Stimulated activated CD8-positive, alpha-beta memory T cell treated with anti-CD3 and anti-CD28 coated beads, Interleukin-7, amount 100 ng/mL, for 24 hours (primary cell): ENCODE measurements at regions not wholly inside any gene's neighbourhood (a gene's known extent, or its start where the extent isn't known, plus 50 kb on each side); places are given as distances from the start of the nearest gene placed in this dataset.
"Not testable (repeated sequence)": the region's sequence is repeated elsewhere in the genome, so short reads cannot be mapped to it uniquely, and the experiment has no call there.

Experiments
- DNase-seq: peaks from one replicate; pipeline ENCODE4 v3.0.0-alpha.2; 2020; ENCODE audit warnings: low read depth

DNA sequence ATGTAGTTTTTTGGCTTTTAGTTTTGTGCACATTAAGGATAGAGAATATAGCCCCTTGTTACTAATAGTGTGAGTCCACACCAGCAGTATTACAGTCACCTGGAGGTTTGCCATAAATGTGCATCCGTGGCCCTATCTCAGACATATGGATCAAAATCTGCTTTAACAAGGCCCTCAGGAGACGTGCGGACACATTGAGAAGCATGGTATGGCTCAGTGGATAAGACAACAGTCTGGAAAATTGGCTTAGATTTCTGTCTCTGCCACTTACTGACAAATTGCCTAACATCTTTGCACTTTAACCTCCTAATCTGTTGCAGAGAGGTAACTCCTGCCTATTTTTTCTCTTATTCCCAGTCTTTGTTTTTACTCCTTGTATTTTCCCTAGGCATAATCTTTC is 307.2 kb upstream of the DLGAP1 start:
- no peak for DNase-seq

DNA sequence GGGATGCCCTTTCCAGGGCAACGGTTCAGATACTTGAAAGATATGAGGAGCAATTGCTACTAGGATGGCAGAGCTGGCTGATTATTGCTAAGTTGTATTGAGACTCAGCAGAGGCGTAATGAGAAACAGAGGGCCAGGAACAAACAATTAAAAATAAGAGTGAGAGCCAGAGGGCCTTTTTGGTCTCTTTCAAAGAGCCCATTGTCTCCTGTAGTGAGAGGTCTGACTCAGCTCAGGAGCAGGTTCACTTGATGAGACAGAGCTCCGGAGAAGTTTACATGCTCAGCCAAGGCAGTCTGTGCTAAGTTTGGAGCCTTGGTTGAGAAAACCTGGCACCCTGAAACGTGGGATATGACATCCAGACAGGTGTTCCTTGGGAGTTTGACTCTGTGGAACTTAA is 303.9 kb upstream of the DLGAP1 start:
- no peak for DNase-seq

DNA sequence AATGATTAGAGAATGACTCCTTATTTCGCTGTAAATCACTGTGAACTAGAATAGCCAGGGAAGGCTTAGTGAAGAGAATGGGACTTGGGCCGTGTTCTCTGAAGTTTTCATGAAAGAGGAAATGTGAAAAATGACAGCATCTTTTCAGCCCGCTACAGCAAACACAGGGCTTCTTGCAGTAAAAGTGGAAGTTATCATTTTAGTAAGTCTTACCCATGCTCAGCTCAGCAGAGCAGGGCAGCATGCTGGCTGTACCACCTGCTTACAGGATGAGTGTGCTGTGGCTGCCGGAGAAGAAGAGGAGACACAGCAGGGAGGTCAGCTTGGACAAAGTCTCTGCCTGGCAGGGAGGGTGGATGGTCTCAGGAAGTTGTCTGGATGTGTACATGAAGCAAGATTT is 300.7 kb upstream of the DLGAP1 start:
- no peak for DNase-seq

DNA sequence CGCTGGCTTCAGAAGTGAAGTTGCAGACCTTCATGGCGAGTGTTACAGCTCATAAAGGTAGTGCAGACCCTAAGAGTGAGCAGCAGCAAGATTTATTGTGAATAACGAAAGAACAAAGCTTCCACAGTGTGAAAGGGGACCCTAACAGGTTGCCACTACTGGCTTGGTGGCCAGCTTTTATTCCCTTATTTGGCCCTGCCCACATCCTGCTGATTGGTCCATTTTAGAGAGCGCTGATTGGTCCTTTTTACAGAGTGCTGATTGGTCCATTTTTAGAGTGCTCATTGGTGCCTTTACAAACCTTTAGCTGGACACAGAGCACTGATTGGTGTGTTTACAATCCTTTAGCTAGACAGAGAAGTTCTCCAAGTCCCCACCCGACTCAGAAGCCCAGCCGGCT is 298.0 kb upstream of the DLGAP1 start:
- not testable (repeated sequence) for DNase-seq

DNA sequence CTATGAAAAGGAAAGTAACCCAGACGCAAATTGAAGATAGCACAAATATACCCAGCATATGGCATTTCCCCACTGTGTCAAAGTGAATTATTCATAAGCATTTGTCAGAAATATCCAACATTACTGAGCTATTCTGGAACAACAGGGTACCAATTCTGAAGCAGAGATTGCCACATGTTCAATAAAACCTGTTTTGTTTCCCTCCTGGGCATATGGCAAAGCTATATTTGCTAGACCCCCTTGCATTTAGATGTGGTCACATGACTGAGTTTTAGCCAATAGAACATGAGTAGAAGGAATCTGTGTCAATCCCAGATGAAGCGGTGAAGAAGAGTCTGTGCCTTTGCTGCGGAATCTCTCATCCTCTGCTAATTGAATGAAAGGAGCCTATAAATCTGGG is 296.4 kb upstream of the DLGAP1 start:
- no peak for DNase-seq

DNA sequence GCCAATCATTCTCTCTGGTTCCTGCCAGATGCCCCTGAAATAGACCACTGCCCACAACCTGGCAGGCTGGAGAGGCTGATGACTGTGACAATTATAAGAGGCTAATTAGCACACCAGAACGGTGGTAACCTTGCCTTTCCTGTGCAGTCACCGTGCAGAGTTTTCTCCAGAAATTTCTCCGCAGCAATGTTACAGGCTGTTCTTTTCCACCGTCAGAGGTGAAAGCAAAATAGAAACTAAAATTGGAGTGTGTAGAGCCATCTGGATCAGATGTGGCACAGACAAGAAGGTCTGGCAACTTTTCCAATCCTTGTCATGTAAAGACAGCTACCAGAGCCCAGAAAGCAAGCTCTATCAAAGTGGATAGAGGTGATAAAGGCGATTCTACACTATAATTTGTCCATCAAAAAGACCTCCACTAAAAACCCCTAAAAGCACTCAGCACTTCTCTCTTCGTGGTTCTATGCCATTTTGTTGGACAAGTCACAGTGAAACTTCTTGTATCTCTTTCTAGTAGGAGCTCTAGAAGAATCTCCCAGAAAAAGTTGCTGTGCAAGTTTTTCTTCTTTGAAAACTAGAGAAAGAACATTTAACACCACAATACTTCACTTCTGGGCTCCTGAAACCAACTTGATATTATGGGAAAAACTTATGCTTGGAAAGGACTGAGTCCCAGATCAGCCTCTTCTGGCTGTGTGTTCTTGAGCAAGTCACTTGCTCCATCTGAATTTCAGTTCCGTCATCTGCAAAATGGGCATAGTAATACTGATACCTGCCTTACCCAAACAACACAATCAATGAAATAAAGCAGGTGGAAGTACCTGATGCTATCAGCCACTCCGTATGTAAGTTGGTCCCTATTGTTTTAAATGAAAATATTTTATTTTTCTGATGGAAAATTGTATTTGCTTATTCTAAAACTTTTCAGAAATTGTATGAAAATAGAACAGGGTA is 295.6 kb upstream of the DLGAP1 start:
- DNase-seq = no peak

DNA sequence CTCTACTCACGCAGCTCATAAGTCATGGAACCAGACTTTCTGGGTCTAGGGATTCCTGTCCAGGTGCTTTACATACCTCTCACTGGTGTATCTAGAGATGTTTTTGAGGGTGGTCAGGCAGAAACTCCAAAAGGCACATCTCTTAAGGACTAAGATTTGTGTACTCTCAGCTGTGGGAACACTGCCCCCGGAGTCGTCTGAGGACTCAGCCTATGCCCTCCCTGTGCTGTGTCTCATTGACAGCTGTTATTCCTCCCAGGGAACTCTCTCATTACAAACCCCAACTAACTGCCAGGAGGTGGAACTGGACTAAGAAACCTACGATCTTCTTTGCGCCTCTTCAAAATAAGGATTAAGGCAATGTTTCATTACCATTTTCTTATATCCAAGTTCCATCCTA is 293.9 kb upstream of the DLGAP1 start:
- no peak for DNase-seq

DNA sequence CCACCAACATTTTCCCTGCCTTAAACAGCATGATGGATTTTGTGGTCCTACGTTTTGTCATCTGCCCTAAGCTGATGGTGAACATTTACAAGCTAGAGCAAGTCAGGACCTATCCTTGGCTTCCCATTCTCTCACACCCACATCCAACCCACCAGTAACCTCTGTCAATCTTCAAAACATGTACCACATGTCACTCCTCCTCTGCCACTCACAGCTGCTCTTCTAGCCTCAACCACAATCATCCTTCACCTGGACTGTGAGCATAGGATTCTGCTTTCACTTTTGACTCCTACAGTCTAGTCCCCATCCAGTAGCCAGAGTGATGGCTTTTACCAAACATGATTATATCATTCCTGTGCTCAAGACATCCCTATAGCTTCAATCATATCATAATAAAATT is 279.8 kb upstream of the DLGAP1 start:
- no peak for DNase-seq

DNA sequence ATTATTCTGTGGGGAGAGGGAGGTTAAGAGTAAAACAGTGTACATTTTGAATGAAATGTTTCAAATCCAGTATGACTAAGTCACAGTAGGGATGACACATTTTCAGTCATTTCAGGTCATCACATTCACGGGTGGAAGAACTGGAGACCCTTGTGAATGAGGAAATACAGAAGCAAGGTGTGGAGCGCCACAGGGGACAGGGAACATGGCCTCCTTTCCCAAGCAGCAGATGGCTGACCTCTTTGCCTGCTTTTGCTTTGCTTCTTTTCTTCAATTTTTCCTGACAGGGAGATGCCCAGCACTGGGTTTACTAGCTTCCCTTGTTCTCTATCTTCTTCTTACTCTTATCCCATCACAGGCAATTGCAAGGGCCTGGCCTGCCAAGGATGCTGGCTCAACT is 278.9 kb upstream of the DLGAP1 start:
- no peak for DNase-seq

DNA sequence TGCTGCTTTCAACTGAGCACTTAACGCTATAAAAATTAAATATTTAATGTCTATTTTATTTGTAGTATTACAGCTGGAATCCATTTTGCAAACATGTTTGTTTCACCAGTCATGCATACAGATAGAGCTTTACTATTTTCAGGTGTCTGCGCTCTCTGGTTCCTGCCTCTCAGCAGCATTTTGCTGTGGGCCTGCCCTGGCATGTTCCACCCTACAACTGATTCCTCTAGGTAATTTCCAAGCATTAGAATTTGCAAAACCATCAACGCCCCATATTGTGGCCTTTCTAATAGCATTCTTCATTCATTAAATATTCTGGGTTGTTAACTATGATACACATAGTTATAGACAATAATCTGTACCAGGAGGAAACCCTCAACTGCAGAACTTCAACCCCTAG is 266.4 kb upstream of the DLGAP1 start:
- no peak for DNase-seq

DNA sequence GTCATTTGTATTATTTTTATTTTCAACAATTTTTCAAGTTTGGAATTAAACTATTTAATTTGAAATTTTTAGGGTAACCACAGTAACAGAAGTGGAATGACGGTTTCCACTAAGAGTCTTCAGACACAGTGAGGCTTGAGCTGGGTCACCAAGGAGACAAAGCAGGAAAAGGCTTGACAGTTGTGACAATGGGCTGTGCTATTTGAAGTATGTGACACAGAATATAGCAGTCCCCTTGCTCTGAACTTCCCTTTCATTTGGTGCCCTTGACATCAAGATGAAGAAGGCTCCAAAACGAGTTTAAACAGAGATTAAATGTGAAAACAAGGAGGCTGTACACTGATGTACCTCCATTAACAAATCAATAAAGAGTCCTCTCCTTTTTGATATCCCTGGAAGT is 265.4 kb upstream of the DLGAP1 start:
- DNase-seq = no peak

DNA sequence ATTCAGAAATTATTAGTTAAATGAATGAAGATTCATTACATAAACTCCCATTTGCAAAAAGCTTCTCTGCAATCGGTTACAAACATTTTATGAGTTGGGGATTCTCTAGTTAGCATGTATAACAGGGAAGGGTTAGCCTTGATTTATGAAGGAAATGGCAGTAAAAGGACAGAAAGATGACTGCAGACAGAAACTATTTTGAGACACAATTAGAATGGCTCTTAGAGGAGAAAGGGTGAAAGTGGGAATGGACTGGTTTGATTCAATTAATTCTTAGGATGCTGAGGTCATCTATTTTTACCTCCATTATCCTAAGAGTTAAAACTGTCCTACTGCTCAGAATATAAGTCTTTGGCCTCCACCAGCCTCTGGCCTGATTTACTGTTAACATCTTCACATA is 250.8 kb upstream of the DLGAP1 start:
- DNase-seq = no peak

DNA sequence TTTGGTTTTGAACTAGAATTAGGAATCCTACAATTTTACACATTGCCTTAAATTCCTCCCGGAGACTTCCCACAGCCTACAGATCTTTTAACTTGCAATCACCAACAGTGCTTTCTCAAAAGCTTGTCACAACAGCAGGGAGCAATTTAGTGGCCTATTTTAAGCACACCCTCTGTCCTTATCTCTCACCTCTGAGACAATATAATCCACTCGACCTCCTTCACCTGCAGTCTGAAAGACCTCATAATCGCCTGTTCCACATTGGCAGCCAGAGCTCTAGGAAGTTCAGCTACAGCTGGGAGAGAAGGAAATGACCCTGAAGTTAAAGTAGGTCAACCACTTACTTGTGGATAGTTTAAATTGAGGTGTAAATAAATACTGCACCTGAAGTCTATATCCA is 249.7 kb upstream of the DLGAP1 start:
- DNase-seq = no peak

DNA sequence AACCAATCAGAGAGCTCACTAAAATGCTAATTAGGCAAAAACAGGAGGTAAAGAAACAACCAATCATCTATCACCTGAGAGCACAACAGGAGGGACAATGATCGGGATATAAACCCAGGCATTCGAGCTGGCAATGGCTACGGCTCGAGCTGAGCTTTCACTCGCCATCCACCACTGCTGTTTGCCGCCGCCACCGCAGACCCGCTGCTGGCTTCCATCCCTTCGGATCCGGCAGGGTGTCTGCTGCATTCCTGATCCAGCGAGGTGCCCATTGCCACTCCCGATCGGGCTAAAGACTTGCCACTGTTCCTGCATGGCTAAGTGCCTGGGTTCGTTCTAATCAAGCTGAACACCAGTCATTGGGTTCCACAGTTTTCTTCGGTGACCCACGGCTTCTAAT is 236.7 kb upstream of the DLGAP1 start:
- no peak for DNase-seq

DNA sequence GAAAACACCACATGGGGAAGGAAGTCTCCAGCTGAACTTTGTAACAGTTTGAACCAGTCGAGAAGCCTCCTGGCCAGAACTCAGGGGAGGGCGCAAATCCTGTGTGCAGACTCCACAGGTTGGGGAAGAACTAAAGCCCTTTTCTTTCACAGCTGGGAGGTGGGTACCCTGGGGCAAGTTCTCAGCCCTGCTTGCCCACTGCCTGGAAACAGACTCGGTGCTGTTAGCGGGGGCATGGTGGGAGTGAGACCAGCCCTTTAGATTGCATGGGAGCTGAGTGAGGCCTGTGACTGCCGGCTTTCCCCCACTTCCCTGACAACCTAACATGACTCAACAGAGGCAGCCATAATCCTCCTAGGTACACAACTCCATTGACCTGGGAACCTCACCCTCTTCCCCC is 223.6 kb upstream of the DLGAP1 start:
- DNase-seq = not testable (repeated sequence)

DNA sequence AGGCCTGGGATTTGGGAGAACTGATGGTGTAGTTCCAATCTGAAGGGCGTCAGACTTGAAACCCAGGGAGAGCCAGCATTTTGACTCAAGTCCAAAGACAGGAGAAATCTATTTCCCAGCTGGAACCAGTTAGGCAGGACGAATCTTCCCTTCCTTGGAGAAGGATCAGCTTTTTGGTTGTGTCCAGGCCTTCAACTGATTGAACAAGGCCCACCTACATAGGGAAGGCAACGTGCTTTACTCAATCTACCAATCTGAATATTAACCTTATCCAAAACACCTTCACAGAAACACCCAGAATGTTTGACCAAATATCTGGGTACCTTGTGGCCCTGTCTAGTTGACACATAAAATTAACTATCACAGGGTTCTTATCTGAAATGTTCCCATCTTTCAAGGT is 221.9 kb upstream of the DLGAP1 start:
- DNase-seq = no peak

DNA sequence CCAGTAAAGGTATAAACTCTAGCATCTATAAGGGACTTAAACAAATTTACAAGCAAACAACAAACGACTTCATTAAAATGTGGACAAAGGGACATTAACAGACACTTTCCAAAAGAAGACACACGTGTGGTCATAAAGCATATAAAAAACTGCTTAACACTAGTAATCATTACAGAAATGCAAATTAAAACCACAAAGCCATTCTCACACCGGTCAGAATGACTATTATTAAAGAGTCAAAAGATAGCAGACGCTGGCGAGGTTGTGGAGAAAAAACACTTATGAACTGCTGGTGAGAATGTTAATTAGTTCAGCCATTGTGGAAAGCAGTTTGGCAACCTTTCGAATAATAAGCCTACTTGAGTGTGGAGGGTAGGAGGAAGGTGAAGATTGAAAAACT is 217.1 kb upstream of the DLGAP1 start:
- no peak for DNase-seq

DNA sequence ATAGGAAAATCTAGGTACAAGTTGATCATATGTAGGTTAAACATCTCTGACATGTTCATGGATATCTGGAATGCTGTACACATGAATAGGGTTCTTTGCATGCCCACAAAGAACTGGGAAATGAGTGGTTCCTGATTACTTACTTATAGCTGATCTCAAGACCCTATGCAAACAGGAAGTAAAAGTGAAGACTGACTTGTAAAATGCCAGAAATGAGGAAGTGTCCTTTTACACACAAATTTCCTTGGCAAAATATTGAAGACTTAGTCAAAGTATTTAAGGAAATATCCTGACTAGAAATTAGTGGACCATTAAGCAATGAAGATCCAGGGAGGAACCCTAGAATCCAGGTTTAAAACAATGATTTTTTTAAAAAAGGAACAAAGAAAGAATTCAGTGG is 203.7 kb upstream of the DLGAP1 start:
- DNase-seq = no peak

DNA sequence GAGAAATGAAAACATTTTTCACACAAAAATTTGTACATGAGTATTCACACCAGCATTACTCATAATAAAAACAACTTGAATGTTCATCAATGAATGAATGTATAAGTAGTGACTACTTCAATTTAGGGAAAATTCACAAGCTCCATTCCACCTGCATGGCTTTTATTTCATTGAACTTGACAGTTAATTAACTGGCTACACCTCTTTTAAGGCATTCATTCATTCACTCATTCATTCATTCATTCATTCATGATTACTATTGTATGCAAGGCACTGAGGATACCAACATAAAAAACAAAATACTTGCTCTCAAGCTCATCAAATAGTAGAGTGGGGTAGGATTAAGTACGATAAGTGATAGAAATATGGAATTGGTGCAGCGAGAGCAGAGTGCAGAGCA is 198.3 kb upstream of the DLGAP1 start:
- DNase-seq = no peak

DNA sequence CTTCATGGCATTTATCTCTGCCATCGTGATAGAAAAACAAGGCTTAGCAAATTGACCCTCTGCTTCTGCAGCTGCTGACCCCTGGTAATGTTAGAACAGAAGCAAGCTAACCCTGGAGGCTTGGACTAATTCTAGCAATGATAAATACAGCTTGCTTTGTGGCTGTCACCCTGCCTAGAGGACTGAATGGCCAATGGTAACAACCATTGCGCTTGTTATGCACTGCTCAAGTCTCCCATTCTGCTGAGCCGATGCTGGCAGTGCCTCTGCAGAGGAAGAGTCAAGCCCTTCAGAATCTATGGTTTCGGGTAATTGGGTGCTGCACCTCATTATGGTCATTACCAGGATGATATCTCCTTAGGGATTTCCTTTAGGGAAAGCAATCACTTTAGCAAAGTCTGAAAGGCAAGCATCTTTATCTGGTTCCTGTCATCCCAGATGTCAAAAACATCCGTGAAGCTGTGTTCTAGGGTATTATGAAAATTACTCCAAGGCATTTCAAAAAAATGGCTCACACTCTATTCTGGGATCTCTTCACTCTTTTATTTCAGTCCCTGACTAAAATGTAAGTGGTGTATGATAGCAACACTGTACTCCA is 186.8 kb upstream of the DLGAP1 start:
- no peak for DNase-seq

DNA sequence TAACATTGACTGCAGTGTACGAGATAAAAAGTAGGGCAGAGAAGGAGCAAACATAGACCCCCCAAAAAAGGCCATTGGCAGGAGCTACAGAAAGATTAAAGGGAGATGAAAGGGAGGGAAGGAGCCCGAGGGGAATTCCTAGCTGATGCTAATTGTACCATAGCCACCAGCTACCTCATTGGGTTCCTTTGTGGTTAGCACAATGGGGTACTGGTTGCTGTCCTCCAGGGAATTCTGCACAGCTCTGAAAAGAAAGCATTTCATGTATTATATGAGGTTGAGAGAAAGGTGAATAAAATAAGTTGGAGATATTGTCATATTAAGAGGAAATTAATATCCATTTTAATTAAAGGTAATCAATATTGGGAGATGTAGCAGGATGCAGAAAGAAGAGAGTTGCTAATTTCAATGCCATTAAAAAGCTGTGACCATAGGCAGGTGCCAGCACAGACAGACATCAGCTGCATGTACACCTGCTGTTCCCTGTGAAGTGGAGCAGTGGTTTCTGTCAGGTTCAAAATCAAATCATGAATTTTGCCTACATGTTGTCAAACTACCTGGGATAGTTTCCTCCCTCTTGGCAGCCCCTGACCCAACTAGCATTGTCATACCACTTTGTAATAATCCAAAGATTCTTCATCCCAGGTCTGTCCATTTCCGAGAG is 185.4 kb upstream of the DLGAP1 start:
- no peak for DNase-seq

DNA sequence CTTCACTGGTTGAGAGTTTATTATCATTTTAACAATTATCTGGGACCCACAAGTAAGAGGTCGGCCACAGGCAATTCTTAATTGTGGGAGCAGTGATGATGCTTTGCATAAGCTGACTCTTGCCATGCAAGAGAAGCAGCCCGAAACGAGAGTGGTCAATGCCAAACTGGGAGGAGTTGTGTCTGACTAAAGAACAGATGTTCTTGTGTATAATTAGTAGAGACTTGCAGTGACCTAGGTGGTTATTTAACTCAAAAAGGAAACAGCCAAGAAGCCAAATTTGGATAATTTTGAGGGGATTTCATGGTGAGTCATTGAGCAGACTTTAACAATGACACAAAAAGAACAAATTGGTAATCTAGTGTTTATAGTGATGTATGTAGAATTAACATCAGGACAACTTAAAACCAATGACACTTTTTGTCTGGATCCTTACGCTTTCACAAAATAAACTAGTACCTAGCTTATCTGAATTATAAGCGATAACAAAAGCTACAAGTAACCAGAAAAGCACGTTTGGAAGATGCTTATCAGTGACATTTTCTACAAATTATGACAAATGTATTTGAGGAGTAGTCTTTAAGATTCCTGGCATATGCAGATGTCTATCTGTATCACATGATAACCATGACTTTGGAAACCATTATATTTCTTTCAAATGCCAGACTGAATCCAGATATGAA is 184.7 kb upstream of the DLGAP1 start:
- no peak for DNase-seq

DNA sequence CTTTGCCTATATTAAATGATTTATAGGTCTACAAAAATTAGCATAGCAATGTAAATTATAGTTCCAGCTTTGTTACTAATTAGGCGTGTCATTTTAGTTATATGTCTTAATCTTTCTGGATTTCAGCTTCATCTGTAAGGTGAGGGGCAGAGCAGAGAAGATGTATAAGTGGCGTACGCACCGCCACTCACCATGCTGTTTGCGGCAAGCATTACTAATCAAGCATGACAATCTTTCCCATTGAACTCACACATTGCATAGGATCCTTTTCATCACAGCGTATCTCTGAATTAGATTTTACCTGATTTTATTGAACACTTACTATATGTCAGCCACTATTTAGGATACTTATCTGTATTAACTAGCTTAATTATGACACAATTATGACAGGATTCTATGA is 183.6 kb upstream of the DLGAP1 start:
- no peak for DNase-seq
